PC-3 (cell line): ENCODE measurements at regions not wholly inside any gene's neighbourhood (a gene's known extent, or its start where the extent isn't known, plus 50 kb on each side); places are given as distances from the start of the nearest gene placed in this dataset.

Source experiments
- ATAC-seq: fragments of 200-7000 bp; cut with Tn5 transposase; 2 replicates; pipeline ENCODE4 v1.9.1; 2020; ENCODE audit warnings: mild to moderate bottlenecking, moderate library complexity
- BruUV-seq: library from RNA; stranded (reverse); fragments of 400-500 nt; replicated peaks from 2 replicates; lab custom pipeline; 2021; lab: Mats Ljungman, UMichigan
- CTCF ChIA-PET: fragments of 300-600 bp; sonication (Branson Sonifier 250); formaldehyde crosslinking; loops from one replicate; lab custom pipeline; 2022; ENCODE audit warnings: antibody characterized with exemption; lab: Charles Lee
- POLR2A ChIA-PET: fragments of 300-600 bp; sonication (Branson Sonifier 250); formaldehyde crosslinking; loops from one replicate; lab custom pipeline; 2022; ENCODE audit warnings: antibody characterized with exemption; ENCODE audit not compliant: unreplicated experiment; lab: Charles Lee
- DNase-seq: peaks from one replicate; pipeline ENCODE4 v3.0.0-alpha.2; 2015
- H2AFZ ChIP-seq: fragments of 300-600 bp; sonication (generic); 2 replicates; pipeline ENCODE4 v1.6.0; 2016; ENCODE audit warnings: antibody characterized with exemption, low read length
- H3F3A ChIP-seq: fragments of 300-600 bp; sonication (generic); one replicate; pipeline ENCODE4 v1.6.0; 2017; ENCODE audit warnings: antibody characterized with exemption, low read length, control low read depth, mild to moderate bottlenecking; ENCODE audit not compliant: unreplicated experiment
- H3K27ac ChIP-seq: fragments of 300-600 bp; sonication (generic); 2 replicates; pipeline ENCODE4 v1.5.1; 2016; ENCODE audit warnings: mild to moderate bottlenecking, low read length
- H3K27me3 ChIP-seq: fragments of 300-600 bp; sonication (generic); 2 replicates; pipeline ENCODE4 v1.6.1; 2016; ENCODE audit warnings: low read length, mixed read lengths
- H3K36me3 ChIP-seq: fragments of 300-600 bp; sonication (generic); 2 replicates; pipeline ENCODE4 v1.6.1; 2016; ENCODE audit warnings: low read depth, mixed run types, low read length, mixed read lengths
- H3K4me1 ChIP-seq: fragments of 300-600 bp; sonication (generic); 2 replicates; pipeline ENCODE4 v1.5.1; 2016; ENCODE audit warnings: low read length; ENCODE audit not compliant: insufficient read depth
- H3K4me2 ChIP-seq: fragments of 300-600 bp; sonication (generic); 2 replicates; pipeline ENCODE4 v1.6.0; 2016; ENCODE audit warnings: low read length
- H3K4me3 ChIP-seq: fragments of 300-600 bp; sonication (generic); 2 replicates; pipeline ENCODE4 v1.5.1; 2016; ENCODE audit warnings: mild to moderate bottlenecking, low read length, mixed read lengths
- H3K79me2 ChIP-seq: fragments of 300-600 bp; sonication (generic); 2 replicates; pipeline ENCODE4 v1.6.1; 2017; ENCODE audit warnings: low read length, mixed read lengths
- H3K9ac ChIP-seq: fragments of 300-600 bp; sonication (generic); 2 replicates; pipeline ENCODE4 v1.6.0; 2016; ENCODE audit warnings: mild to moderate bottlenecking, low read length
- H3K9me2 ChIP-seq: fragments of 300-600 bp; sonication (generic); replicated peaks from 2 replicates; pipeline ENCODE4 v1.6.1; 2016; ENCODE audit warnings: mixed run types, low read length, mixed read lengths
- H3K9me3 ChIP-seq: fragments of 300-600 bp; sonication (generic); 2 replicates; pipeline ENCODE4 v1.6.1; 2016; ENCODE audit warnings: low read length, mixed read lengths
- H4K20me1 ChIP-seq: fragments of 300-600 bp; sonication (generic); 2 replicates; pipeline ENCODE4 v1.6.1; 2016; ENCODE audit warnings: low read length, mixed read lengths
- CTCF ChIP-seq: fragments of 300-600 bp; sonication (generic); conservative IDR thresholded peaks from 2 replicates; pipeline ENCODE4 v1.5.1; 2017; ENCODE audit warnings: antibody characterized with exemption, low read depth, mild to moderate bottlenecking, low read length
- EZH2 ChIP-seq: fragments of 300-600 bp; sonication (generic); IDR thresholded peaks from one replicate; pipeline ENCODE4 v1.6.1; 2017; ENCODE audit warnings: antibody characterized with exemption, mild to moderate bottlenecking, low read length; ENCODE audit not compliant: unreplicated experiment
- EZH2phosphoT487 ChIP-seq: fragments of 300-600 bp; sonication (generic); IDR thresholded peaks from 2 replicates; pipeline ENCODE4 v1.6.1; 2018; ENCODE audit warnings: mild to moderate bottlenecking, antibody characterized with exemption, low read length, borderline replicate concordance
- intact Hi-C: fragments of 100-400 bp; cut with micrococcal nuclease; formaldehyde crosslinking; loops from 2 replicates; pipeline ENCODE4 v1.9.0; 2023

DNA sequence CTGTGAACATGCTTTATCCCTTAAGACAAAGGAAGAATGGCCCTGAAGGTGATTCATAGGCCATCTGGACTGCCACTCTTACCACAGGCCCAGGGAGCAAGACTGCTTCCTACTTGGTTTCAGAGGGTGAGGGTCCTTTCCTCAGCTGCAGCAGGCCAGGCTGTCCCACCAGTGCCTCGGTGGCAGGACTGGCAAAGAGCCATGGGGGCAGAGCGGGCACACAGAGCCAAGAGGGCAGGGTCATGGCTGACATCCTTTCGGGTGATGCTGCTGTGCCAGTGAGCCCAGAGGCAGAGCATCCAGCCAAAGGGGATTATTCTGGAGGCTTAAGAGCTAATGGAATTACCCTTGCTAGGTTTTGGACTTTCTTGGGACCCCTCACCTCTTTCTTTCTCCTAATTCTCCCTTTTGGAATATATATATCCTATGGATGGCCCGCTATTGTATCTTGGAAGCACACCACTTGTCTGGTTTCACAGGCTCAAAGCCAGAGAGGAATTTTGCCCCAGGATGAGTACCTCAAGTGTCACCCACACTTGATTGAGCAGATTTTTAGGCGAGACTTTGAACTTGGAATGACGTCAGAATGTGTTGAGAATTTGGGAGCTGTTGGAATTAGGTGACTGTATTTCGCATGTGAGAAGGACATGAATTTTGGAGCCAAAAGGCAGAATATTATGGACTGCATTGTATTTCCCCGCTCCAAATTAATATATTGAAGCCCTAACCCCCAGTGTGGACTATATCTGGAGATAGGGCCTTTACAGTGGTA, 180.6 kb downstream of the BARX1 start:
- Histone ChIP-seq H3K79me2 (no peaks in the 10 kb centered on the region), H4K20me1 (no peaks in the 10 kb centered on the region), H3K27me3 (peaks cover 5% of the 10 kb centered on the region), H3K36me3 (no peaks in the 10 kb centered on the region), H3K4me1 (no peaks in the 10 kb centered on the region), H3K4me3 (no peak overlapping the region), H3K9me3 (no peaks in the 10 kb centered on the region), H3K4me2 (no peak overlapping the region), H3K27ac (no peak overlapping the region), H3K9me2 (no peaks in the 10 kb centered on the region), H3F3A (no peaks in the 10 kb centered on the region), H3K9ac (no peak overlapping the region), H2AFZ (no peak overlapping the region)
- TF ChIP-seq EZH2phosphoT487, result no peak
- TF ChIP-seq CTCF, result no peak
- TF ChIP-seq EZH2, result no peak
- ChIA-PET POLR2A (no interaction called here), CTCF (no interaction called here)
- no peak for ATAC-seq
- intact Hi-C loops, result no loop called here
- BruUV-seq, result no TSS peak
- no peak for DNase-seq

DNA sequence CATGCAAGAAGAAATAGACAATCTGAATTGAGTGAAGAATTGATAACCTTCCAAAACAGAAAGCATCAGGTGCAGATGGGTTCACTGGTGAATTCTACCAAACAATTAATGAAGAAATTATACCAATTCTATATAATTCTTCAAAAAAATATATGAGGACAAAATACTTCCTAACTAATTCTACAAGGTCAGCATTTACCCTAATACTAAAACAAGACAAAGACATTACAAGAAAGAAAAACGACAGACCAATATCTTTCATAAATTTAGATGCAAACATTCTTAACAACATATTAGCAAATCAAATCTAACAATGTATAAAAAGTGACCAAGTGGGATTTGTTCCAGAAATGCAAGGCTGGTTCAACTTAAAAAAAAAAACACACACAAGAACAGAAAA, 183.9 kb downstream of the BARX1 start:
- CTCF ChIA-PET, result no interaction called here
- Histone ChIP-seq H3K9me3 (no peaks in the 10 kb centered on the region), H2AFZ (no peak overlapping the region), H3K4me2 (no peak overlapping the region), H3F3A (no peaks in the 10 kb centered on the region), H3K4me3 (no peak overlapping the region), H3K9me2 (no peaks in the 10 kb centered on the region), H3K79me2 (no peaks in the 10 kb centered on the region), H3K4me1 (no peaks in the 10 kb centered on the region), H3K27me3 (no peaks in the 10 kb centered on the region; the same call in 1 of the 2 replicates), H3K9ac (no peak overlapping the region), H3K27ac (no peak overlapping the region), H4K20me1 (no peaks in the 10 kb centered on the region), H3K36me3 (no peaks in the 10 kb centered on the region)
- POLR2A ChIA-PET, result no interaction called here
- intact Hi-C loops, result no loop called here
- no peak for TF ChIP-seq EZH2phosphoT487
- no peak for TF ChIP-seq CTCF
- no peak for TF ChIP-seq EZH2
- DNase-seq (no peak), ATAC-seq (no peak)
- BruUV-seq, result no TSS peak

GRCh38 chr9:93761822-93762221, 185.4 kb downstream of the PHF2 start:
- no peak for ATAC-seq
- CTCF ChIA-PET, result no interaction called here
- intact Hi-C loops, result no loop called here

More at GRCh38 chr9:93761822-93762221, 185.4 kb downstream of the PHF2 start:
- H3F3A ChIP-seq, result no peaks in the 10 kb centered on the region
- H3K36me3 ChIP-seq, result no peaks in the 10 kb centered on the region
- no peaks in the 10 kb centered on the region for H4K20me1 ChIP-seq
- H2AFZ ChIP-seq, result no peak overlapping the region
- BruUV-seq, result no TSS peak
- H3K9ac ChIP-seq, result no peak overlapping the region
- no peaks in the 10 kb centered on the region for H3K4me1 ChIP-seq
- TF ChIP-seq EZH2phosphoT487 (no peak), CTCF (no peak), EZH2 (no peak)
- DNase-seq, result peak; percentile 4
- POLR2A ChIA-PET, result no interaction called here
- H3K4me3 ChIP-seq, result no peak overlapping the region
- no peaks in the 10 kb centered on the region for H3K9me3 ChIP-seq
- H3K4me2 ChIP-seq, result no peak overlapping the region
- no peaks in the 10 kb centered on the region for H3K9me2 ChIP-seq
- H3K27ac ChIP-seq, result no peak overlapping the region
- no peaks in the 10 kb centered on the region for H3K79me2 ChIP-seq
- H3K27me3 ChIP-seq, result no peaks in the 10 kb centered on the region
